Stimulated activated CD8-positive, alpha-beta memory T cell treated with anti-CD3 and anti-CD28 coated beads, Interleukin-12 subunit alpha, Interleukin-12 subunit beta, amount 100 ng/mL, for 1 hour (primary cell): ENCODE measurements at regions not wholly inside any gene's neighbourhood (a gene's known extent, or its start where the extent isn't known, plus 50 kb on each side); places are given as distances from the start of the nearest gene placed in this dataset.
"Not testable (repeated sequence)": the region's sequence is repeated elsewhere in the genome, so short reads cannot be mapped to it uniquely, and the experiment has no call there.

Experiments
- DNase-seq: peaks from one replicate; pipeline ENCODE4 v3.0.0-alpha.2; 2020; ENCODE audit warnings: low read depth

DNA sequence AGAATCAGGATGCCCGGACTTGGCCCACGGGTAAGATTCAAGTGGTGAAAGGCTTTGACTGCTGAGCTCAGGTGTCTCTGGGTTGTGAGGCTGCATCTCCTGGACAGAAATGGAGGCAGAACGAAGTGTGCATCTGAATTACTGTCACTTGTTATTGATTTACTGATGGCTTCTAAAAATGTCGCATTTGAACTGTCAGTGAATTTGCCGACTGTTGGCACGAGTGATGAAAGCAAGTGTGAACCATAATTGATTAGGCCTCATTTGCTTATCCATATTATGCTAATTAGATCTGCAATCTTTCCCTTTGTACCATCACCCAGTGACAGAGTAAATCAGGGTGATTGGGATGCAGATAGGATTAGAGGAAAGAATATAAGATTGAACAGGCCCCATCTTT lies 252.4 kb downstream of the NUF2 start:
- DNase-seq, result no peak

DNA sequence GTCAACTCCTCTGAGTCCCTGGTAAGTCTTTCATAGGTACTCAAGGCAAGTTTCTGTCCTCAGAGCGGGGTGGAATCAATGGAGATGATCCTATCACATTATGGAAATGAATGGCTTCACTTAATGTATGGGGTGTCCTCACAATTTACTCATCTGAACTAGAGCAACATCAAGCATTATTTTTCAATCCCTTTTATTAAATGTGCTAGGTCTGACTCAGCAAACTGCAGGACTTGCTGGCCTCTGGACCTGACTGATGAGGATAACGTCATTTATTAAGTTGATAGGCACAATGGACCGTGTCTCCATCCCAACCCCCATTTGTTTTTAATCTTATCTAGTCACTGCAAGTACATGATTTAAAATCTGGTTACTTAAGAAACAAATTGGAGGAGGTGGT lies 259.2 kb downstream of the NUF2 start:
- DNase-seq, result no peak

DNA sequence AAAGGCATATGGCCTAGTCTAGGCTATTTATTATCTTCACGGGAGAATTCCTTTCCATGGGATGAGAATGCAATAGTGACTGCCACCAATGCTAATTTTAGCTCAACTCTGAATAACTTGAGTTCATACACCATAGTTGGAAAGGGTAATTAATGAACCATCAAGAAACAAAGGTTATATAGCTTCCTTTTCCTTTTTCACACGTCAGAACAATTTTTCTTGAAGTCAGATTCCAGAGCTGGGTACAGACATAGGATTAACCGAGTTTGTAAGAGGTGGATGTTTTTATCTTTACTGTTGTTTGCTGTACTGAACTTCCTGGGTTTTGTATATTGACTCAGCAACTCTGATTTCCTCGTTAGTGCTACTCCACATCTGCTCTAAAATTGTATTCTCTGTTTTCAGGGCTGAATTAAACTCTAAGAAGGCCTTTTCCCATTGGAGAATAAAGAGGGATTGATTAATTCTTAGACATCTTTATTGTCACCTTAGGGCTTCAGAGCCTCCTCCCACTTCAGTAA lies 262.0 kb downstream of the NUF2 start:
- no peak for DNase-seq

GRCh38 chr1:163585796-163586195 lies 264.0 kb downstream of the NUF2 start:
- no peak for DNase-seq

DNA sequence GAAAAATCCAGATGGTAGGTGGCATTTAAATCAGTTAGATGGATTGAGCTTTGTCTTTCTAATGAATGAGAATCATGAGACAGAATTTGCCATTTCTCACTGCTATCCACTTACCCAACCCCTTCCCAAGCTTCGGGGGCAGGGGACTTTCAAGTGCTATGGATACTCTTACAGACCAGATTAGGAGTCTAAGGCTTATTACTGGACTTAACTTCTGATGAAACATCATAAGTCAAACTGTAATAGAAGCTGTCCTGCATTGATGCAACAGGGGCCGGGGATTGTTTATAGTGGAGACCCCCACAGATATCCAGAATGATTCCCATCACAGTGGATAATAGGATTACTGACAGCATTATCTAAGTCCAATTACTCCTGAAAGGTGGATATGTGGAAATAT lies 267.0 kb downstream of the NUF2 start:
- DNase-seq, result no peak

DNA sequence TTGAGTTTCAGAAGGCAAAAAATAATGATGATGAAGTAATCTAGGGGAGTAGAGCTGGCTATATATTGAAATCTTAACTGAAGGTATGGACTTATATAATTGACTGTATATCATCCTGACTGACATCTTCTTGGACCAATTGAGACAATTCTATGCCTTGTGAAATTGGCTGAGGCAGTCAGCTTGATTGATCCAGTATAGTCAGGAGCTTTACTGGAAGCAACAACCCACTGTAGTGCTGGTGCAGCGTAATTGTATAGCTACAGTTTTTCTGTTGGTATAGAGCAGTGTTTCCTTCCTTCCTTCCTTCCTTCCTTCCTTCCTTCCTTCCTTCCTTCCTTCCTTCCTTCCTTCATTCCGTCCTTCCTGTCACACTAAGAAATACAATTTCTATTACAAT lies 268.0 kb downstream of the NUF2 start:
- DNase-seq, result no peak

GRCh38 chr1:163591131-163591530 lies 269.4 kb downstream of the NUF2 start:
- DNase-seq, result not testable (repeated sequence)

GRCh38 chr1:163592623-163593022 lies 270.9 kb downstream of the NUF2 start:
- DNase-seq, result not testable (repeated sequence)

DNA sequence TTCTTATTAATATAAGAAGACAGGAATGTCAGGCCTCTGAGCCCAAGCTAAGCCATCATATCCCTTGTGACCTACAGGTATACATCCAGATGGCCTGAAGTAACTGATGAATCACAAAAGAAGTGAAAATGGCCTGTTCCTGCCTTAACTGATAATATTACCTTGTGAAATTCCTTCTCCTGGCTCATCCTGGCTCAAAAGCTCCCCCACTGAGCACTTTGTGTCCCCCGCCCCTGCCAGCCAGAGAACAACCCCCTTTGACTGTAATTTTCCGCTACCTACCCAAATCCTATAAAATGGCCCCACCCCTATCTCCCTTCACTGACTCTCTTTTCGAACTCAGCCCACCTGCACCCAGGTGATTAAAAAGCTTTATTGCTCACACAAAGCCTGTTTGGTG lies 274.4 kb downstream of the NUF2 start:
- DNase-seq, result not testable (repeated sequence)

GRCh38 chr1:163596541-163597258 lies 274.9 kb downstream of the NUF2 start:
- no peak for DNase-seq

DNA sequence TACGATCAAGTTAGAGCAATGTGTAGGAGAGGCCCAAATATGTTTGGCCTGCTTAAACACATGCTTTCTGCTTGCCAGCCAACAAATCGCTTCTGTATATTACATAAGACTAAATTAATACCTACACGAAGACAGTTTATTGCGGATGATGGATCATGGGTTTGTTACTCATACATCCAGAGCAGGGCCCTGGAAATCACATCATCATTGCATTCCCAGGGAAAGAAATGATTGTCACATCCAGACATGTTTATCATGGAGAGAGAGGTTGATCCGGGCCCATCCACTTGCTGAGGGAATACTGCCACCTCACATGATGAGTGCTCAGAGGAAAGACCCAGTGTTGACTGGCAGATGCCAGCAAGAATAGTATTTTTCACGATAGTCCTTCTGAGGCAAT lies 282.6 kb downstream of the NUF2 start:
- no peak for DNase-seq

DNA sequence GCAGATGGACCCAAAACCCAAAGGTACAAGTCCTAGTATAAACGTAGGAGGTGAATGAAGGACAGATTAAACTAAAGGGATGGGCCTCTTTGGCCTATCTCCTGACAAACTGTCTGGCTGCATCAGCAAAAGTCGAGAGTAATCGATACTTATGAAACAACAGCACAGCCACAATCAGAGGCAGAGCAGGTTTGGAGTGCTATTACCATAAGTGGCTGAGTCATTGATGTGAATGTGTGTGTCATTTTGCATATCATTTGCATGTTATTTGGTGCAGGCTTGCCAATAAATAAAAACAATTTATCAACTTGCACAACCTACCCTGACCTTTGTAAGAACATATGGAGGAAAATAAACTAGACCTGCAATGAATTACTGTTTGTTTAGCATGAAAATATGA lies 283.1 kb downstream of the NUF2 start:
- DNase-seq, result no peak

DNA sequence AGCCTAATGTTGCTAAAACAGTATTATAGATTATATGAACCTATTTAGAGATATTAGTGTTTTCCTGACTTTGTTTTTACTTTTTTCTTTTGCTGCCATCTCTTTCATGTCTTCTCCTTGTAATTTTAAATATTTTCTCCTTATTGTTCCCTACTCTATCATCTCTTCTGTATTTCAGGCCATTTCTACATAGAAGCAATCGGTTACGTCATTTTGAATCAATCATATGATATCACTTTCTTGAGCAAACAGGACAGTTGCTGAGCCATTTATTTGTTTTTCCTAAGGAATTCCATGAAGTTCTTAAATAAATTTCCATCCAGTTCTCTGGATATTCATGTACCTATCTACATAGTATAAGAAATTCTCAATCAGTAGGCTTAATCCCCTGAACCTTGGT lies 287.2 kb downstream of the NUF2 start:
- DNase-seq, result no peak

- DNase-seq, result no peak
Observed at GRCh38 chr1:163609858-163610257, 288.1 kb downstream of the NUF2 start.

DNA sequence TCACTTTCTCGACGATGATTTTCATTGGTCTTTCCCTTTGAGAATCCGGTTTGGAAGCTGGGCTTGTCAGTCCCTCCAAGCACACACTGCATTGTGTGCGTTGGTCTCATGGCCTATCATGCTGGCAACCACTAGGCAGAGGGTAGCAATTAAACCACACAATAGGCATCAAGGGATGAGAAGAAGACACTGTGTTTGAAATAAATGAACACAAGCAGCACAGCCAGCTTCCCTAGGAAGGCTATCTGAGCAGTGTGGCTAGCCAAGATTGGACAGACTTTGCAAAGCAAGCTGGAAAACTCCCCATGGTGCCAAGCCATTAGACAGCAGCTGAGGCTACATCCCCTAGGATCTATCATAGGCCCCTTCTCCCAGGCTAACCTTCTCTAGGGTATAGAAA lies 288.7 kb downstream of the NUF2 start:
- DNase-seq, result no peak

- DNase-seq, result no peak
Observed at GRCh38 chr1:163614361-163614760, 292.6 kb downstream of the NUF2 start.

GRCh38 chr1:163628034-163628773 lies 306.4 kb downstream of the NUF2 start:
- no peak for DNase-seq

GRCh38 chr1:163632269-163632668 lies 310.5 kb downstream of the NUF2 start:
- no peak for DNase-seq

- no peak for DNase-seq
Observed at GRCh38 chr1:163633366-163633765, 311.6 kb downstream of the NUF2 start.

GRCh38 chr1:163645676-163646075 lies 323.9 kb downstream of the NUF2 start:
- not testable (repeated sequence) for DNase-seq

- DNase-seq, result no peak
Observed at GRCh38 chr1:163650624-163651023, 328.9 kb downstream of the NUF2 start.

DNA sequence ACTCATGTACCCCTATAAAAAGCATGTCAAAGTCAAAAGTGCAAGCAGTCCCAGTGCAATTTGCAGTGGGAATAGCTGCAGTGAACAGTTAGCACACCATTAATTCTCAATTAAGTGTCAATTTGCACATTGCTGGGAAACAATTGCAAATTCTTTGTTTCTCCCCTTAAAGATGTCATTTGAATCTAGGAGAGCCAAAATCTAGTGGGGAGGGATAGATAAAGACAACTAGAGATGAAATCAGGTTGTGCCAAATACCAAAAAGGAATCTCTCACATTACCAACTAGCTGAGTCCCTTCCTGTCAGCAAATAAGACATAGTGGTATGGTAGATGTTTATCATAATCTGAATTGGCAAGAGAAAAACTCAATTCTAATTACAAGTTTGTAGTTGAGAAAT lies 330.7 kb downstream of the NUF2 start:
- no peak for DNase-seq

GRCh38 chr1:163655565-163655964 lies 333.8 kb downstream of the NUF2 start:
- no peak for DNase-seq
